Hematopoietic multipotent progenitor cell treated with erythropoietin and hydrocortisone succinate and interleukin-3 and kit ligand, for 6 days (in vitro differentiated cells): ENCODE measurements at regions not wholly inside any gene's neighbourhood (a gene's known extent, or its start where the extent isn't known, plus 50 kb on each side); places are given as distances from the start of the nearest gene placed in this dataset.
A peak's percentile ranks its signal among the peaks of the same experiment; 100 is the strongest.
"Not testable (repeated sequence)": the region's sequence is repeated elsewhere in the genome, so short reads cannot be mapped to it uniquely, and the experiment has no call there.

Experiments used
- DNase-seq: peaks from one replicate; pipeline ENCODE4 v3.0.0-alpha.2; 2015

DNA sequence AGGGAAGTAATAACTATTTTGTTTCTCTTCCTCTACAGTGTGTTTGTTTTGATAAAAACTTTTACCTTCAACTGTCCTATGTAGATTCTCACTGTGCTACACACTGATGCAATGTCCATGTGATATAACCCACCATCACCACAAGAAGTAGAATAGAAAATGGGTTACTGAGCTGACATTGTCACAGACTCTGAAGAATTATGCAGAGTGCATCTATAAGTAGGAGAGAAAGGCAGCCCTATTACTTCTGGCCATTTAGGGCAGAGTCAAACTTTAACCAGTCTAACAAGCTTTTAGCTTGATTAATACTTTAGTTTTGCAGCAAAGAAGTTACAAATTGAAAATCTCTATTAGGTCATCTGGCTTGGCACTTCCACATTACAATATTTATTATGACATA is 354.0 kb upstream of the CDH8 start:
- no peak for DNase-seq

GRCh38 chr16:62386411-62386810 is 350.2 kb upstream of the CDH8 start:
- DNase-seq = no peak

DNA sequence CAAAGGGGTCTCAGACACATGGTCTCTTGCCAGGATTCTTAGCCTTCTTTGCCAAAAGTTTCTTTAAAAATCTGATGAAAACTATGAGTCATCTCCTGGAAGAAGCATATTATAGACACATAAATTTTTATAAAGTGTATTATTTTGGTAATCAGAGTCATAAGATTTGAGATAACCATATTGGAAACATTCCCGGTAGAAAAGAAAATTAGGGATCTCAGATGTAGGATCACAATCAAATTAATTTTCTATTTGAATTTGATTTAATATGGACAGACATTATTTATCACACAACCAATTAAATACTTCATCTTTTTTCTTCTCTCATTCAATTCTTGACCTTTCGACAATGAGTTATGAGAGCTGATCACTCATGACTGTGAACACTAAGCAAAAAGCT is 347.7 kb upstream of the CDH8 start:
- no peak for DNase-seq

GRCh38 chr16:62370445-62370844 is 334.2 kb upstream of the CDH8 start:
- no peak for DNase-seq

DNA sequence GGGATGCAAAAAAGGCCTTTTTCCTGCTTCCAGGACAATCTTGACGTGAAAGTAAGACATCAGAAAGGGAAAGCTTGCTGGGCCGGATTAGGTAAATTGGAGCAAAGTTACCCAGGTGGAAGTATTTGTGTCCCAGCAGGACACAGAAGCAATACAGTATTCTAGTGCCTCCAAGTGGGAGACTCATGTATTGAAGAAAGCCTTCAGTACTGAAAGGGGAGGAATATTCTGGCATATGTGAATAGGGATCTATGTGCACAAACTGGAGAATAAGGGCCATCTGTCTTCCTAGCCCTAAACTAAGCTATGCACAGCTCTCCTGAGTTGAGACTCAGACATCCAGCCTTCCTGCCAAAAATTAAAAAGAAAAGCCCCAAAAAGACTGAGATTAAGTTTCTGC is 327.3 kb upstream of the CDH8 start:
- DNase-seq = no peak

DNA sequence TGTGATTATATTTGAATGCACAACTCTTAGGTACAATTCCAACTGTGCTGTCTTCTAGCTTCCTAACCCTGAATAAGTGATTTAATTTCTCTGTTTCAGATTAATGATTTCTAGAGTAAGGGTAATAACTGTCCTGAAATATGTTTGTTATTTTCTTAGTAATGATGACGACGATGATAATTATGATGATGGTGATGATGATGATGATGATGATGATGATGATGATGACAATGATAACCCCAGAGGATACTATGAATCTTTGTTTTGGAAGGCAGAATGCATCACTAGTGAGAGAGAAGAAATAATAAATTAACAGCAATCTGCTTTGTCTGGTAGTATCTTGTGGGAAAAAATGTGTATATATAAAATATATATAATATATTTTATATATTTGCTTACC is 317.1 kb upstream of the CDH8 start:
- no peak for DNase-seq

DNA sequence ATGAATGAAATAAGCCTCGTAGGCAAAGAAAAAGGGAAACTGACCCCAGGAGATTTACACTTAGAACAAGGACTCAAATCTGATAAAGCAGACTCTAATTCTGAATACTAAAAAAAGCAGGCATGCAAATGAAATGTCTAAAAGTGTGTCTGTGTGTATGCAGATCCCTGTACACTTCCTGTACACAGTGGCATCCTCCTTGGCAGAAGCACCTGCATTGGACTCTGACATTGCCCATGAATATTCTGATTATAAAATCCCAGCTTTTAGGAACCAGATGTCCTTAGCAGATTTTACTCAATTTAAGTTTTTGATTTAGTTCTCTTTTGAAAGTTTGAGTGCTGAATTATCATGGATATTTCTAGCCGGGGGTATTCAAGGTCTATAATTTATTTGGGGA is 306.0 kb upstream of the CDH8 start:
- no peak for DNase-seq

- no peak for DNase-seq
Measured at GRCh38 chr16:62335356-62335755, 299.1 kb upstream of the CDH8 start.

GRCh38 chr16:62321606-62322005 is 285.4 kb upstream of the CDH8 start:
- no peak for DNase-seq

GRCh38 chr16:62298600-62298999 is 262.4 kb upstream of the CDH8 start:
- no peak for DNase-seq

DNA sequence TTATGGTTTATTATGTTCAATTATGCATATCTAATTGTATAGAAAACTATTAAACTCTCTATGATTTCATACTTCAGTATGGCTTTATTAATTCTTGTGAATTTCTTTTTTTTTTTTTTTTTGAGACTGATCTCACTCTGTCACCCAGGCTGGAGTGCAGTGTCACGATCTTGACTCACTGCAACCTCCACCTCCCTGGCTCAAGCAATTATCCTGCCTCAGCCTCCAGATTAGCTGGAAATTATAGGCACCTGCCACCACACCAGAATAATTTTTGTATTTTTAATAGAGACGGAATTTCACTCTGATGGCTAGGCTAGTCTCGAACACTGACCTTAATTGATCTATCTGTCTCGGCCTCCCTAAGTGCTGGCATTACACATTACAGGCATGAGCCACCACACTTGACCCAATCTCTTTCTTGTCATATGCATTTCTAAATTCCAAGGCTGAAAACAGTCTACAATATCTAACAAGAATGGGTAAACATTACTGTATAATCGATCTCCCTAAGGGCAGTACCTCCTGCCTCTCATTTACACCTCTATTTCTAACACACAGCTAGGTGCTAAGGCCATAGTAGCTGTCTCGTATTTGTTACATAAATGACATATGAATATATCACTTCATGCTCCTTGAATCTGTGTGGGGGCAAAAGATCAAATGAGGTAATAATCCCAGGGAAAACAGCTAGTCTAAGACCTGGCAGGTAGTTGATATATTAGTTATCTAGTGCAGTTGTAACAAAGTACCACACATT is 258.2 kb upstream of the CDH8 start:
- DNase-seq = no peak

GRCh38 chr16:62288990-62289629 is 252.9 kb upstream of the CDH8 start:
- no peak for DNase-seq

- no peak for DNase-seq
Measured at GRCh38 chr16:62280506-62280905, 244.3 kb upstream of the CDH8 start.

- DNase-seq = no peak
Measured at GRCh38 chr16:62277942-62278341, 241.7 kb upstream of the CDH8 start.

GRCh38 chr16:62276637-62277036 is 240.4 kb upstream of the CDH8 start:
- DNase-seq = no peak

- DNase-seq = no peak
Measured at GRCh38 chr16:62272035-62272434, 235.8 kb upstream of the CDH8 start.

DNA sequence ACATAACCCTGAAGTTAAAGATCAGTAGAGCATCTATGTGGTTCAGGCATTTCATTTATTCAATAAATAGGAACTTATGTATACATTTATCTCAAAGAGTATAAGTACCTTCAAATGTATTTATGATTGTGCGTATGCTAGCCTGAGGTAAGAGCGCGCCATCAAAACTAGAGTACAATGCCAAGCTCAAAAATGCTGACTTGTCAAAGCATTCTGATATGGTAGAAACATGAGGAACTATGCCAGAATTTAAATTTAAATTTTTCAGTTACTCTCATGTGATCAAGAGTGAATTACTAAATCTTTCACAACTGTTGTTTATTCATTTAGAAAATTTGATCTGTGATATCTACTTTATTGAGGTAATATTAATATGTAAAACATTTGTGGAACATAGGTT is 225.5 kb upstream of the CDH8 start:
- DNase-seq = no peak

DNA sequence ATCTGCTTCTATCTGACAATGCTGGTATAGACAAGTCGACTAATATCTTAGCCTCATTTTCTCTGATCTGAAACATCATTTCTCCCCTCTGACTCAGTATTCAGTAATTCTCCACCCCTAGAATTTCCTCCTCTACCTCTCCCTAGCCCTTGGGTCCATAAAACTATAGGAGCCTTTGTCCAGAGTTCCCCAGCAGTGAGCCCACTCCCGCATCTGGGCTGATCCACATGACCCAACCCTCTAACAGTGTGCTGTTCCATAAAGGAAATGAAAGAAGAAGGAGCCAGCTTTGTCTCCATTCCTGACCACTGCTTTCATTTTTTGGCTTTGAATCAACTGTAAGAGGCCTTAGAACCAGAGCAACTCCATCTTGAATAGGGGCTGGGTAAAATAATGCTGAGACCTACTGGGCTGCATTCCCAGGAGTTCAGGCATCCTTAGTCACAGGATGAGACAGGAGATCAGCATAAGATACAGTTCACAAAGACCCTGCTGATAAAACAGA is 222.7 kb upstream of the CDH8 start:
- DNase-seq = not testable (repeated sequence)

DNA sequence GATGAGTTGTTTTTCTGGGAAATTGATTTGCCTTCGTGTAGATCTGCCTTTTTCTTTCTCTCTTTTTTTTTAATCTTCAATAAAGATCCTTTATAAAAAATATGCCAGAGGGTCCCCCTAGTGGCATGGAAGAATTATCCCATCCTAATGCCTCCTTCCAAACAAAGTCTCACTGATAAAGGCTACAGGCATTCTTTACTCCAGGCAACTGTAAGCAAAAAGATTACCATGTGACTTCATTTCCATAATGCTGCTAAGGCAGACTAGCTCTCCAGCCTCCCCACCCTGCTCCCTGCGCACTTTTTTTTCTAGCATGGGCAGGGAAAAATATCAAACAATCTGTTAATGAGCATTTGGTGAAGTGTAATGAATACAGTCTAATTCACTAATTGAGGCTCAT is 220.2 kb upstream of the CDH8 start:
- DNase-seq = peak; percentile 35

DNA sequence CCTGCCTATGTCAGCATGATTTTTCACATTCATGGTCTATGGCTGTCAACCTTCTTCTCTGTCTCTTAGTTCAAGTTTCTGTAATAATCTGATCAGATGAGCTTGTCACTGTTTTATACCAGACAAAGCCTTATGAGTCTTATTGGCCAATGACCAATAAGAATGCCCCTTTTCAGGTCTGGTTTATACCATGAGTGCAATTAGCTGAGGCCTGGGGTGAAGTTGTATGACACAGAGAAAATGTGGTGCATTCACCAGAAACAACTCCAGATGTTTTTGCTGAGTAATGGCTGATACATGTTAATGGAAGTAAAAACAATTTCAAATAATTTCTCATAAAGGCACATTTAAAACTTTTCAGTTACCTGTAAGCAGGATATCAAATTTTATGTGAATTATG is 218.6 kb upstream of the CDH8 start:
- no peak for DNase-seq

- no peak for DNase-seq
Measured at GRCh38 chr16:62254372-62254771, 218.1 kb upstream of the CDH8 start.

- DNase-seq = no peak
Measured at GRCh38 chr16:62253966-62254365, 217.7 kb upstream of the CDH8 start.

- no peak for DNase-seq
Measured at GRCh38 chr16:62249069-62249468, 212.8 kb upstream of the CDH8 start.

- DNase-seq = peak; percentile 17
Measured at GRCh38 chr16:62240722-62241121, 204.5 kb upstream of the CDH8 start.

DNA sequence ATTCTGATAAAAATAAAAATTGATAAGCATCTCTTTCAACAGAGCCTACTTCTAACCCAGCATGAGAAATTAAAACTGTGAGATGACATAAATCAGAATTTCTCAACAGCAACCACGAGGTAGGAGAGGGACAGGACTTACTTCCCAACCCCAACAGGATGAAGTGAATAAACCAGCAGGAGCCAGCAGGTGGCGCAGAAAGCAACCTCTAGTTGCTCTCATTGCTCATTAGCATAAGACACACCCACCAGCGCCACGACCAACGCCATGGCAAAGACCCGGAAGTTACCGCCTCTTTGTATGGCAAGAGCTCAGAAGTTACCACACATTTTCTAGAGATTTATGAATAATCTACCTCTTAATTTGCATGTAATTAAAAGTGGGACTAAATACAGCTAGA is 189.4 kb upstream of the CDH8 start:
- peak; percentile 88 for DNase-seq
